ENCODE measurements at regions not wholly inside any gene's neighbourhood (a gene's known extent, or its start where the extent isn't known, plus 50 kb on each side); places are given as distances from the start of the nearest gene placed in this dataset.
"Not testable (repeated sequence)": the region's sequence is repeated elsewhere in the genome, so short reads cannot be mapped to it uniquely, and the experiment has no call there.

- H3K9me3 ChIP-seq (ENCODE audit: control insufficient read depth in 3 of 3, low read length in 3 of 3), result no peaks in the 10 kb centered on the region
- H3K27me3 ChIP-seq (ENCODE audit: control insufficient read depth in 3 of 3, insufficient read depth in 3 of 3, low read length in 3 of 3), result no peaks in the 10 kb centered on the region
- no peak overlapping the region for H3K9ac ChIP-seq (ENCODE audit: low read depth in 1 of 3, low read length in 3 of 3)
- H3K36me3 ChIP-seq (ENCODE audit: control insufficient read depth in 3 of 3, insufficient read depth in 3 of 3, low read length in 3 of 3), result no peaks in the 10 kb centered on the region
- no peak overlapping the region for H3K27ac ChIP-seq (ENCODE audit: low read depth, low read length)
- H3K4me3 ChIP-seq (ENCODE audit: low read length in 3 of 3), result no peak overlapping the region
- H3K4me1 ChIP-seq (ENCODE audit: control insufficient read depth in 3 of 3, insufficient read depth in 3 of 3, low read length in 3 of 3), result no peaks in the 10 kb centered on the region
Observed at GRCh38 chr2:146388757-146389156, 1456.1 kb upstream of the ACVR2A start.

- Histone ChIP-seq H3K9me3 (ENCODE audit: control insufficient read depth in 3 of 3, low read length in 3 of 3) (no peaks in the 10 kb centered on the region), H3K27me3 (ENCODE audit: control insufficient read depth in 3 of 3, insufficient read depth in 3 of 3, low read length in 3 of 3) (no peaks in the 10 kb centered on the region), H3K27ac (ENCODE audit: low read depth, low read length) (no peak overlapping the region), H3K4me3 (ENCODE audit: low read length in 3 of 3) (no peak overlapping the region), H3K4me1 (ENCODE audit: control insufficient read depth in 3 of 3, insufficient read depth in 3 of 3, low read length in 3 of 3) (no peaks in the 10 kb centered on the region), H3K9ac (ENCODE audit: low read depth in 1 of 3, low read length in 3 of 3) (no peak overlapping the region), H3K36me3 (ENCODE audit: control insufficient read depth in 3 of 3, insufficient read depth in 3 of 3, low read length in 3 of 3) (no peaks in the 10 kb centered on the region)
Observed at GRCh38 chr2:146386096-146386495, 1458.7 kb upstream of the ACVR2A start.

GRCh38 chr2:146385031-146385430, 1459.8 kb upstream of the ACVR2A start:
- no peak overlapping the region for H3K27ac ChIP-seq (ENCODE audit: low read depth, low read length)

GRCh38 chr2:146376511-146377064, 1468.2 kb upstream of the ACVR2A start:
- Histone ChIP-seq H3K36me3 (ENCODE audit: control insufficient read depth in 3 of 3, insufficient read depth in 3 of 3, low read length in 3 of 3) (no peaks in the 10 kb centered on the region), H3K4me1 (ENCODE audit: control insufficient read depth in 3 of 3, insufficient read depth in 3 of 3, low read length in 3 of 3) (no peaks in the 10 kb centered on the region), H3K9me3 (ENCODE audit: control insufficient read depth in 3 of 3, low read length in 3 of 3) (no peaks in the 10 kb centered on the region), H3K27me3 (ENCODE audit: control insufficient read depth in 3 of 3, insufficient read depth in 3 of 3, low read length in 3 of 3) (no peaks in the 10 kb centered on the region), H3K27ac (ENCODE audit: low read depth, low read length) (no peak overlapping the region), H3K4me3 (ENCODE audit: low read length in 3 of 3) (no peak overlapping the region), H3K9ac (ENCODE audit: low read depth in 1 of 3, low read length in 3 of 3) (no peak overlapping the region)

More at GRCh38 chr2:146385031-146385430, 1459.8 kb upstream of the ACVR2A start:
- Histone ChIP-seq H3K4me1 (ENCODE audit: control insufficient read depth in 3 of 3, insufficient read depth in 3 of 3, low read length in 3 of 3) (no peaks in the 10 kb centered on the region), H3K9ac (ENCODE audit: low read depth in 1 of 3, low read length in 3 of 3) (no peak overlapping the region), H3K4me3 (ENCODE audit: low read length in 3 of 3) (no peak overlapping the region), H3K9me3 (ENCODE audit: control insufficient read depth in 3 of 3, low read length in 3 of 3) (no peaks in the 10 kb centered on the region), H3K27me3 (ENCODE audit: control insufficient read depth in 3 of 3, insufficient read depth in 3 of 3, low read length in 3 of 3) (no peaks in the 10 kb centered on the region), H3K36me3 (ENCODE audit: control insufficient read depth in 3 of 3, insufficient read depth in 3 of 3, low read length in 3 of 3) (no peaks in the 10 kb centered on the region)

- H3K4me1 ChIP-seq (ENCODE audit: control insufficient read depth in 3 of 3, insufficient read depth in 3 of 3, low read length in 3 of 3), result no peaks in the 10 kb centered on the region
- no peaks in the 10 kb centered on the region for H3K36me3 ChIP-seq (ENCODE audit: control insufficient read depth in 3 of 3, insufficient read depth in 3 of 3, low read length in 3 of 3)
- no peak overlapping the region for H3K9ac ChIP-seq (ENCODE audit: low read depth in 1 of 3, low read length in 3 of 3)
- no peaks in the 10 kb centered on the region for H3K9me3 ChIP-seq (ENCODE audit: control insufficient read depth in 3 of 3, low read length in 3 of 3)
- no peak overlapping the region for H3K27ac ChIP-seq (ENCODE audit: low read depth, low read length)
- H3K4me3 ChIP-seq (ENCODE audit: low read length in 3 of 3), result no peak overlapping the region
- H3K27me3 ChIP-seq (ENCODE audit: control insufficient read depth in 3 of 3, insufficient read depth in 3 of 3, low read length in 3 of 3), result no peaks in the 10 kb centered on the region
Observed at GRCh38 chr2:146374505-146374904, 1470.3 kb upstream of the ACVR2A start.

GRCh38 chr2:146371364-146371763, 1473.5 kb upstream of the ACVR2A start:
- H3K4me3 ChIP-seq (ENCODE audit: low read length in 3 of 3); H3K27me3 ChIP-seq (ENCODE audit: control insufficient read depth in 3 of 3, insufficient read depth in 3 of 3, low read length in 3 of 3); H3K36me3 ChIP-seq (ENCODE audit: control insufficient read depth in 3 of 3, insufficient read depth in 3 of 3, low read length in 3 of 3); H3K27ac ChIP-seq (ENCODE audit: low read depth, low read length); H3K9me3 ChIP-seq (ENCODE audit: control insufficient read depth in 3 of 3, low read length in 3 of 3); H3K9ac ChIP-seq (ENCODE audit: low read depth in 1 of 3, low read length in 3 of 3); H3K4me1 ChIP-seq (ENCODE audit: control insufficient read depth in 3 of 3, insufficient read depth in 3 of 3, low read length in 3 of 3): not testable (repeated sequence)

- Histone ChIP-seq H3K27ac (ENCODE audit: low read depth, low read length) (no peak overlapping the region), H3K36me3 (ENCODE audit: control insufficient read depth in 3 of 3, insufficient read depth in 3 of 3, low read length in 3 of 3) (no peaks in the 10 kb centered on the region), H3K4me3 (ENCODE audit: low read length in 3 of 3) (no peak overlapping the region), H3K9ac (ENCODE audit: low read depth in 1 of 3, low read length in 3 of 3) (no peak overlapping the region), H3K27me3 (ENCODE audit: control insufficient read depth in 3 of 3, insufficient read depth in 3 of 3, low read length in 3 of 3) (no peaks in the 10 kb centered on the region), H3K9me3 (ENCODE audit: control insufficient read depth in 3 of 3, low read length in 3 of 3) (no peaks in the 10 kb centered on the region), H3K4me1 (ENCODE audit: control insufficient read depth in 3 of 3, insufficient read depth in 3 of 3, low read length in 3 of 3) (no peaks in the 10 kb centered on the region)
Observed at GRCh38 chr2:146370826-146371225, 1474.0 kb upstream of the ACVR2A start.

GRCh38 chr2:146366276-146366675, 1478.6 kb upstream of the ACVR2A start:
- H3K9ac ChIP-seq (ENCODE audit: low read depth in 1 of 3, low read length in 3 of 3), result no peak overlapping the region
- H3K27me3 ChIP-seq (ENCODE audit: control insufficient read depth in 3 of 3, insufficient read depth in 3 of 3, low read length in 3 of 3), result no peaks in the 10 kb centered on the region
- H3K36me3 ChIP-seq (ENCODE audit: control insufficient read depth in 3 of 3, insufficient read depth in 3 of 3, low read length in 3 of 3), result no peaks in the 10 kb centered on the region
- no peak overlapping the region for H3K27ac ChIP-seq (ENCODE audit: low read depth, low read length)
- no peaks in the 10 kb centered on the region for H3K4me1 ChIP-seq (ENCODE audit: control insufficient read depth in 3 of 3, insufficient read depth in 3 of 3, low read length in 3 of 3)
- no peak overlapping the region for H3K4me3 ChIP-seq (ENCODE audit: low read length in 3 of 3)
- no peaks in the 10 kb centered on the region for H3K9me3 ChIP-seq (ENCODE audit: control insufficient read depth in 3 of 3, low read length in 3 of 3)

GRCh38 chr2:146365041-146365440, 1479.8 kb upstream of the ACVR2A start:
- Histone ChIP-seq H3K4me3 (ENCODE audit: low read length in 3 of 3) (no peak overlapping the region), H3K27ac (ENCODE audit: low read depth, low read length) (no peak overlapping the region), H3K36me3 (ENCODE audit: control insufficient read depth in 3 of 3, insufficient read depth in 3 of 3, low read length in 3 of 3) (no peaks in the 10 kb centered on the region), H3K4me1 (ENCODE audit: control insufficient read depth in 3 of 3, insufficient read depth in 3 of 3, low read length in 3 of 3) (no peaks in the 10 kb centered on the region), H3K9me3 (ENCODE audit: control insufficient read depth in 3 of 3, low read length in 3 of 3) (no peaks in the 10 kb centered on the region), H3K9ac (ENCODE audit: low read depth in 1 of 3, low read length in 3 of 3) (no peak overlapping the region), H3K27me3 (ENCODE audit: control insufficient read depth in 3 of 3, insufficient read depth in 3 of 3, low read length in 3 of 3) (no peaks in the 10 kb centered on the region)

- no peak overlapping the region for H3K4me3 ChIP-seq (ENCODE audit: low read length in 3 of 3)
- no peaks in the 10 kb centered on the region for H3K36me3 ChIP-seq (ENCODE audit: control insufficient read depth in 3 of 3, insufficient read depth in 3 of 3, low read length in 3 of 3)
- H3K9me3 ChIP-seq (ENCODE audit: control insufficient read depth in 3 of 3, low read length in 3 of 3), result no peaks in the 10 kb centered on the region
- H3K27ac ChIP-seq (ENCODE audit: low read depth, low read length), result no peak overlapping the region
- H3K9ac ChIP-seq (ENCODE audit: low read depth in 1 of 3, low read length in 3 of 3), result no peak overlapping the region
- H3K4me1 ChIP-seq (ENCODE audit: control insufficient read depth in 3 of 3, insufficient read depth in 3 of 3, low read length in 3 of 3), result no peaks in the 10 kb centered on the region
- H3K27me3 ChIP-seq (ENCODE audit: control insufficient read depth in 3 of 3, insufficient read depth in 3 of 3, low read length in 3 of 3), result no peaks in the 10 kb centered on the region
Observed at GRCh38 chr2:146363731-146364130, 1481.1 kb upstream of the ACVR2A start.

- Histone ChIP-seq H3K36me3 (ENCODE audit: control insufficient read depth in 3 of 3, insufficient read depth in 3 of 3, low read length in 3 of 3) (no peaks in the 10 kb centered on the region), H3K9ac (ENCODE audit: low read depth in 1 of 3, low read length in 3 of 3) (no peak overlapping the region), H3K27ac (ENCODE audit: low read depth, low read length) (no peak overlapping the region), H3K4me3 (ENCODE audit: low read length in 3 of 3) (no peak overlapping the region), H3K27me3 (ENCODE audit: control insufficient read depth in 3 of 3, insufficient read depth in 3 of 3, low read length in 3 of 3) (no peaks in the 10 kb centered on the region), H3K9me3 (ENCODE audit: control insufficient read depth in 3 of 3, low read length in 3 of 3) (no peaks in the 10 kb centered on the region), H3K4me1 (ENCODE audit: control insufficient read depth in 3 of 3, insufficient read depth in 3 of 3, low read length in 3 of 3) (no peaks in the 10 kb centered on the region)
Observed at GRCh38 chr2:146351689-146352088, 1493.1 kb upstream of the ACVR2A start.

All from skeletal muscle tissue (tissue), 3 donors.